ENCODE measurements at regions not wholly inside any gene's neighbourhood (a gene's known extent, or its start where the extent isn't known, plus 50 kb on each side); places are given as distances from the start of the nearest gene placed in this dataset.

- ATAC-seq = no peak
Measured at GRCh38 chr2:106638580-106638979, 151.4 kb downstream of the CD8B2 start.

GRCh38 chr2:106642679-106643078, 155.5 kb downstream of the CD8B2 start:
- no peaks in the 10 kb centered on the region for H3K27me3 ChIP-seq
- H3K36me3 ChIP-seq = no peaks in the 10 kb centered on the region
- no peak for ATAC-seq
- no peak overlapping the region for H3K4me3 ChIP-seq
- intact Hi-C loops (cut with DNase I) = loop anchor here in 2 of 10 donors (10.0 kb wide), 2 partner anchors 1022 to 1292 kb away; no protein-coding TSS in a partner anchor
- no peaks in the 10 kb centered on the region for H3K4me1 ChIP-seq
- no peaks in the 10 kb centered on the region for H3K9me3 ChIP-seq
- DNase-seq = no peak
- no peak overlapping the region for H3K27ac ChIP-seq
- no peak for TF ChIP-seq CTCF (IDR thresholded peaks at IDR 0.05)

More at GRCh38 chr2:106638580-106638979, 151.4 kb downstream of the CD8B2 start:
- Histone ChIP-seq H3K36me3 (no peaks in the 10 kb centered on the region), H3K9me3 (no peaks in the 10 kb centered on the region), H3K27me3 (no peaks in the 10 kb centered on the region), H3K27ac (no peak overlapping the region), H3K4me1 (no peaks in the 10 kb centered on the region), H3K4me3 (no peak overlapping the region)
- no peak for DNase-seq
- no peak for TF ChIP-seq CTCF (IDR thresholded peaks at IDR 0.05)
- intact Hi-C loops (cut with DNase I) = loop anchor here in 6 of 10 donors (5.0 to 10.0 kb wide), 6 partner anchors 1026 to 1556 kb away; no protein-coding TSS in a partner anchor

GRCh38 chr2:106644623-106645022, 157.5 kb downstream of the CD8B2 start:
- DNase-seq (no peak), ATAC-seq (no peak)
- TF ChIP-seq CTCF (IDR thresholded peaks at IDR 0.05) = no peak
- intact Hi-C loops (cut with DNase I) = loop anchor here in 2 of 10 donors (10.0 kb wide), 2 partner anchors 1020 to 1290 kb away; no protein-coding TSS in a partner anchor
- no peaks in the 10 kb centered on the region for H3K27me3 ChIP-seq
- no peak overlapping the region for H3K27ac ChIP-seq
- 91 to 93% methylated on average over 4 of the region's 4 CpGs for WGBS, 2 donors
- H3K36me3 ChIP-seq = no peaks in the 10 kb centered on the region
- no peak overlapping the region for H3K4me3 ChIP-seq
- no peaks in the 10 kb centered on the region for H3K9me3 ChIP-seq
- H3K4me1 ChIP-seq = no peaks in the 10 kb centered on the region

- Histone ChIP-seq H3K4me1 (no peaks in the 10 kb centered on the region), H3K27ac (no peak overlapping the region), H3K9me3 (no peaks in the 10 kb centered on the region), H3K4me3 (no peak overlapping the region), H3K27me3 (peaks cover 0 to 12% (median 0%) of the 10 kb centered on the region in 7 donors), H3K36me3 (no peaks in the 10 kb centered on the region)
- ATAC-seq = no peak
- intact Hi-C loops (cut with DNase I) = loop anchor here in 2 of 10 donors (10.0 kb wide), 2 partner anchors 1018 to 1288 kb away; no protein-coding TSS in a partner anchor
- WGBS, 2 donors = 90 to 98% methylated on average over 4 of the region's 4 CpGs
- TF ChIP-seq CTCF (IDR thresholded peaks at IDR 0.05) = no peak
- DNase-seq = no peak
Measured at GRCh38 chr2:106646605-106647004, 159.4 kb downstream of the CD8B2 start.

All from heart right ventricle (tissue), 16 donors.